ENCODE measurements at regions not wholly inside any gene's neighbourhood (a gene's known extent, or its start where the extent isn't known, plus 50 kb on each side); places are given as distances from the start of the nearest gene placed in this dataset.

- TF ChIP-seq CTCF (IDR thresholded peaks at IDR 0.05) (no peak), POLR2A (IDR thresholded peaks at IDR 0.05) (no peak)
Measured at GRCh38 chr5:92267830-92268229, 884.7 kb upstream of the ARRDC3 start.

Data from thyroid gland (tissue), 4 donors.